Smooth muscle cell (in vitro differentiated cells): ENCODE measurements at regions not wholly inside any gene's neighbourhood (a gene's known extent, or its start where the extent isn't known, plus 50 kb on each side); places are given as distances from the start of the nearest gene placed in this dataset.

Experiments
- DNase-seq: peaks from one replicate; lab custom pipeline; 2025; ENCODE audit not compliant: unreplicated experiment; lab: John Stamatoyannopoulos, UW
- H2AFZ ChIP-seq: fragments of 200-600 bp; sonication (generic); 2 replicates; pipeline ENCODE4 v1.6.0; 2016; ENCODE audit warnings: antibody characterized with exemption, low read depth, mild to moderate bottlenecking
- H3F3A ChIP-seq: fragments of 200-600 bp; sonication (generic); 2 replicates; pipeline ENCODE4 v1.6.0; 2017; ENCODE audit warnings: antibody characterized with exemption, low read depth
- H3K27ac ChIP-seq: fragments of 200-600 bp; sonication (generic); 2 replicates; pipeline ENCODE4 v1.5.1; 2016; ENCODE audit warnings: low read depth, mild to moderate bottlenecking
- H3K27me3 ChIP-seq: fragments of 200-600 bp; sonication (generic); 2 replicates; pipeline ENCODE4 v1.6.1; 2016; ENCODE audit warnings: low read depth, mild to moderate bottlenecking
- H3K36me3 ChIP-seq: fragments of 200-600 bp; sonication (generic); 2 replicates; pipeline ENCODE4 v1.5.1; 2016; ENCODE audit warnings: low read depth
- H3K4me1 ChIP-seq: fragments of 200-600 bp; sonication (generic); 2 replicates; pipeline ENCODE4 v1.5.1; 2016; ENCODE audit warnings: low read depth
- H3K4me2 ChIP-seq: fragments of 200-600 bp; sonication (generic); 2 replicates; pipeline ENCODE4 v1.6.0; 2016; ENCODE audit warnings: mild to moderate bottlenecking
- H3K4me3 ChIP-seq: fragments of 200-600 bp; sonication (generic); 2 replicates; pipeline ENCODE4 v1.5.1; 2016; ENCODE audit warnings: mild to moderate bottlenecking
- H3K79me2 ChIP-seq: fragments of 200-600 bp; sonication (generic); 2 replicates; pipeline ENCODE4 v1.6.0; 2016; ENCODE audit warnings: low read depth, mild to moderate bottlenecking
- H3K9ac ChIP-seq: fragments of 200-600 bp; sonication (generic); 2 replicates; pipeline ENCODE4 v1.6.0; 2016; ENCODE audit warnings: low read depth
- H3K9me3 ChIP-seq: fragments of 200-600 bp; sonication (generic); replicated peaks from 2 replicates; pipeline ENCODE4 v1.5.1; 2016; ENCODE audit warnings: low read depth
- H4K20me1 ChIP-seq: fragments of 200-600 bp; sonication (generic); 2 replicates; pipeline ENCODE4 v1.6.0; 2016; ENCODE audit warnings: low read depth
- WGBS: methylation state at CpG from one replicate; pipeline ENCODE4 v1.1.7; 2016; ENCODE audit warnings: low lambda C conversion rate; 5-methylcytosine and 5-hydroxymethylcytosine counted together
- TF ChIP-seq, protein P1 (sequence below): fragments of 200-600 bp; sonication (generic); IDR thresholded peaks from 2 replicates; pipeline ENCODE4 v1.5.1; 2017; ENCODE audit warnings: borderline replicate concordance, mild to moderate bottlenecking, antibody characterized with exemption; ENCODE audit not compliant: insufficient read depth, poor library complexity, severe bottlenecking

DNA sequence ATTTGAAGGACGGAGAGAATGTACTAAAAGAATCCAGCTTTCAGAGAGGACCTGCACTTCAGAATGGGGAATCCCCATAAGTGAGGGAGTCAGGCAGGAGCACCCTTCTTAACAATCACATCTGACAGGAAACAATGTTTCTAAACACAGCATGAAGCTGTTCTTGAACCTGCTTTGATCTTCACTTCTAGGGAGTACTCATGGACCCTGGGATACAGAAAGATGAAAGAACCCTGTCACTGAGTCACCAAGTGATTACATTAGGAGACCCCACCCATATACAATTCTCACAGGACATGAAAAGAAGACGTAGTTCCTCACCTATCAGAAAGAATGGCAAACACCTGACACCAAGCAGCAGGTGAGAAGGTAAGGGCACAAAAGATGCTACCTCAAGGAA is 296.9 kb upstream of the ZC3H12C start:
- TF ChIP-seq, protein P1, sequence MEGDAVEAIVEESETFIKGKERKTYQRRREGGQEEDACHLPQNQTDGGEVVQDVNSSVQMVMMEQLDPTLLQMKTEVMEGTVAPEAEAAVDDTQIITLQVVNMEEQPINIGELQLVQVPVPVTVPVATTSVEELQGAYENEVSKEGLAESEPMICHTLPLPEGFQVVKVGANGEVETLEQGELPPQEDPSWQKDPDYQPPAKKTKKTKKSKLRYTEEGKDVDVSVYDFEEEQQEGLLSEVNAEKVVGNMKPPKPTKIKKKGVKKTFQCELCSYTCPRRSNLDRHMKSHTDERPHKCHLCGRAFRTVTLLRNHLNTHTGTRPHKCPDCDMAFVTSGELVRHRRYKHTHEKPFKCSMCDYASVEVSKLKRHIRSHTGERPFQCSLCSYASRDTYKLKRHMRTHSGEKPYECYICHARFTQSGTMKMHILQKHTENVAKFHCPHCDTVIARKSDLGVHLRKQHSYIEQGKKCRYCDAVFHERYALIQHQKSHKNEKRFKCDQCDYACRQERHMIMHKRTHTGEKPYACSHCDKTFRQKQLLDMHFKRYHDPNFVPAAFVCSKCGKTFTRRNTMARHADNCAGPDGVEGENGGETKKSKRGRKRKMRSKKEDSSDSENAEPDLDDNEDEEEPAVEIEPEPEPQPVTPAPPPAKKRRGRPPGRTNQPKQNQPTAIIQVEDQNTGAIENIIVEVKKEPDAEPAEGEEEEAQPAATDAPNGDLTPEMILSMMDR, result no peak
- no peak overlapping the region for H2AFZ ChIP-seq
- no peak overlapping the region for H3K9ac ChIP-seq
- no peaks in the 10 kb centered on the region for H3K79me2 ChIP-seq
- H4K20me1 ChIP-seq, result no peaks in the 10 kb centered on the region
- H3K27ac ChIP-seq, result no peak overlapping the region
- no peaks in the 10 kb centered on the region for H3K9me3 ChIP-seq
- 59% methylated on average over 2 of the region's 2 CpGs for whole genome bisulfite sequencing
- H3K27me3 ChIP-seq, result no peaks in the 10 kb centered on the region
- H3K4me1 ChIP-seq, result no peaks in the 10 kb centered on the region
- no peaks in the 10 kb centered on the region for H3F3A ChIP-seq
- DNase-seq, result no peak
- no peak overlapping the region for H3K4me2 ChIP-seq
- no peak overlapping the region for H3K4me3 ChIP-seq
- no peaks in the 10 kb centered on the region for H3K36me3 ChIP-seq

DNA sequence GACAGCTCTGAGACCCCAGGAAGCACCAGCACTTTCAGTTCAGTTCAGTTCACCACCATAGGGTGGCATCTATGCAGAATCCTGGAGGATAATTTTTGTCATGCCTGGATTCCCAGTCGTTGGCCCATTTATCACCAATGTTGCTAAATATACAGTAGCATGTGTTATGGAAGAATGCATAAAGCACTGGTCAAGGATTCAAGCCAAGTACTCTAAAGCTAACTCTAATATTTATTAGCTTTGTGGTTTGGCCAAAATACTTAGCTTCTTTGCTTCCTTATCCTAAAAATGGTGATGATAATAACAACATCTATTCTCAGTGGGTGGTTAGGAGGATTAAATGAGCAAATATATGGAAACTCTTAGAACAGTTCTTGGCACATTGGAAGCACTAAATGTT is 294.7 kb upstream of the ZC3H12C start:
- Histone ChIP-seq H3K79me2 (no peaks in the 10 kb centered on the region), H3K36me3 (no peaks in the 10 kb centered on the region), H3K4me1 (no peaks in the 10 kb centered on the region), H3K27ac (no peak overlapping the region), H3K9ac (no peak overlapping the region), H3K27me3 (no peaks in the 10 kb centered on the region), H4K20me1 (no peaks in the 10 kb centered on the region), H3K9me3 (no peaks in the 10 kb centered on the region), H3K4me2 (no peak overlapping the region), H3K4me3 (no peak overlapping the region), H3F3A (no peaks in the 10 kb centered on the region), H2AFZ (no peak overlapping the region)
- TF ChIP-seq, protein P1, result no peak
- 26% methylated on average over 1 of the region's 1 CpG for WGBS
- DNase-seq, result no peak

DNA sequence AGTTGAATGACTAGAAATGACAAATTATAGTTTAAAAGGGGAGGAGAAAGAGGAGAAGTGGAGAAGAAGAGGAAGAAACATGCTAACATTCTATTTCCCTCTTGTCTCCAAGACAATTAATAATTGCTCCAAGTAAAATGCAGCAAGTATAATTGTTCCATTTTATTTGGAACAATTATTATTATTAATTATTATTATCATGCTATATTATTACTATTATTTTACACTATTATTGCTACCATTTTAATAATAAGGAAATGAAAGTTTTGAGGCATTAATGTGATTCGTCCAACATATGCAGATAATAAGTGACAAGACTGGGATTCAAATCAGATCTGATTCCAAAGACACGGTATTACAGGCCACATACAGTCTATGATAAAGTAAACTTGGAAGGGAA is 293.6 kb upstream of the ZC3H12C start:
- Histone ChIP-seq H3K27ac (no peak overlapping the region), H3K4me1 (no peaks in the 10 kb centered on the region), H4K20me1 (no peaks in the 10 kb centered on the region), H3K79me2 (no peaks in the 10 kb centered on the region), H3F3A (no peaks in the 10 kb centered on the region), H3K4me3 (no peak overlapping the region), H2AFZ (no peak overlapping the region), H3K36me3 (no peaks in the 10 kb centered on the region), H3K9ac (no peak overlapping the region), H3K4me2 (no peak overlapping the region), H3K9me3 (no peaks in the 10 kb centered on the region), H3K27me3 (no peaks in the 10 kb centered on the region)
- no peak for DNase-seq
- TF ChIP-seq, protein P1, result no peak
- 86% methylated on average over 2 of the region's 2 CpGs for WGBS

DNA sequence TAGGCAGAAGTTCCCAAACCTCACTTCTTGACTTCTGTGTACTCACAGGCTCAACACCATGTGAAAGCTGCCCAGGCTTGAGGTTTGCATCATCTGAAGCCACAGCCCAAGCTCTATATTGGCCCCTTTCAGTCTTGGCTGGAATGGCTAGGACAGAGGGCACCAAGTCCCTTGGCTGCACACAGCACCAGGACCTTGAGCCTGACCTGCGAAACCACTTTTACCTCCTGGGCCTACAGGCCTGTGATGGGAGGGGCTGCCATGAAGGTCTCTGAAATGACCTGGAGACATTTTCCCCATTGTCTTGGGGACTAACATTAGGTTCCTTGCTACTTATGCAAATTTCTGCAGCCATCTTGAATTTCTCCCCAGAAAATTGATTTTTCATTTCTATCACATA is 288.3 kb upstream of the ZC3H12C start:
- no peaks in the 10 kb centered on the region for H3K9me3 ChIP-seq
- H3K4me2 ChIP-seq, result no peak overlapping the region
- H3K27me3 ChIP-seq, result no peaks in the 10 kb centered on the region
- H3K9ac ChIP-seq, result no peak overlapping the region
- TF ChIP-seq, protein P1, result no peak
- no peaks in the 10 kb centered on the region for H4K20me1 ChIP-seq
- no peaks in the 10 kb centered on the region for H3K36me3 ChIP-seq
- no peak overlapping the region for H3K27ac ChIP-seq
- no peak overlapping the region for H2AFZ ChIP-seq
- H3F3A ChIP-seq, result no peaks in the 10 kb centered on the region
- no peaks in the 10 kb centered on the region for H3K4me1 ChIP-seq
- H3K4me3 ChIP-seq, result no peak overlapping the region
- no peaks in the 10 kb centered on the region for H3K79me2 ChIP-seq
- DNase-seq, result no peak
- WGBS, result 100% methylated on average over 1 of the region's 1 CpG
